ENCODE measurements at regions not wholly inside any gene's neighbourhood (a gene's known extent, or its start where the extent isn't known, plus 50 kb on each side); places are given as distances from the start of the nearest gene placed in this dataset.

- no peak for TF ChIP-seq POLR2A (IDR thresholded peaks at IDR 0.05; ENCODE audit: low read length)
- TF ChIP-seq GATA1 (IDR thresholded peaks at IDR 0.05; ENCODE audit: low read depth, low read length): no peak
These were observed 77.1 kb upstream of the ATP11B start for GRCh38 chr3:182716114-182716688.
